ENCODE measurements at regions not wholly inside any gene's neighbourhood (a gene's known extent, or its start where the extent isn't known, plus 50 kb on each side); places are given as distances from the start of the nearest gene placed in this dataset.

DNA sequence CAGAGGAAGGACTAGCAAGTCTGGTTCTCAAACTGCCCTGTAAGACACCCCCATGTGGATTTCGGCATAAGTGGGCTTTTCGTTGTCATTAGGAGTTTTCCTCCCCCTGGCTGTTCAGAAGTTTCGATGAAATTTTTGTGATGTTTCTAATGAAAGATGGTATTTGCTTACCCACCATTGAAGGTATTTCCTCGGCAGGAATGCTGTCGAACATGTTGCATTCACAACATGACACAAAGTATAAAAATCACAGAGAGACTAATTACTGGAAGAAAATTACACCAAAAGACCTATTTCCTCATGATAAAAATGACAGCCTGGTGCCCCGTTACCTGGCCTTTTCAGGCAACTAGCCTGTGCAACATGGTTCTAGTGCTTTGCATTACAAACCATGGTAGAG, 144.9 kb downstream of the TXNL1 start:
- Histone ChIP-seq H3K4me3 (no peak overlapping the region), H3K27ac (no peak overlapping the region), H3K9me3 (no peaks in the 10 kb centered on the region), H3K36me3 (no peaks in the 10 kb centered on the region), H3K27me3 (no peaks in the 10 kb centered on the region), H3K4me1 (no peaks in the 10 kb centered on the region)
- TF ChIP-seq, protein P1, sequence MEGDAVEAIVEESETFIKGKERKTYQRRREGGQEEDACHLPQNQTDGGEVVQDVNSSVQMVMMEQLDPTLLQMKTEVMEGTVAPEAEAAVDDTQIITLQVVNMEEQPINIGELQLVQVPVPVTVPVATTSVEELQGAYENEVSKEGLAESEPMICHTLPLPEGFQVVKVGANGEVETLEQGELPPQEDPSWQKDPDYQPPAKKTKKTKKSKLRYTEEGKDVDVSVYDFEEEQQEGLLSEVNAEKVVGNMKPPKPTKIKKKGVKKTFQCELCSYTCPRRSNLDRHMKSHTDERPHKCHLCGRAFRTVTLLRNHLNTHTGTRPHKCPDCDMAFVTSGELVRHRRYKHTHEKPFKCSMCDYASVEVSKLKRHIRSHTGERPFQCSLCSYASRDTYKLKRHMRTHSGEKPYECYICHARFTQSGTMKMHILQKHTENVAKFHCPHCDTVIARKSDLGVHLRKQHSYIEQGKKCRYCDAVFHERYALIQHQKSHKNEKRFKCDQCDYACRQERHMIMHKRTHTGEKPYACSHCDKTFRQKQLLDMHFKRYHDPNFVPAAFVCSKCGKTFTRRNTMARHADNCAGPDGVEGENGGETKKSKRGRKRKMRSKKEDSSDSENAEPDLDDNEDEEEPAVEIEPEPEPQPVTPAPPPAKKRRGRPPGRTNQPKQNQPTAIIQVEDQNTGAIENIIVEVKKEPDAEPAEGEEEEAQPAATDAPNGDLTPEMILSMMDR (IDR thresholded peaks at IDR 0.05), result no peak
- no peak for DNase-seq
- ATAC-seq, result no peak
- intact Hi-C loops (cut with DNase I), result no loop called here

DNA sequence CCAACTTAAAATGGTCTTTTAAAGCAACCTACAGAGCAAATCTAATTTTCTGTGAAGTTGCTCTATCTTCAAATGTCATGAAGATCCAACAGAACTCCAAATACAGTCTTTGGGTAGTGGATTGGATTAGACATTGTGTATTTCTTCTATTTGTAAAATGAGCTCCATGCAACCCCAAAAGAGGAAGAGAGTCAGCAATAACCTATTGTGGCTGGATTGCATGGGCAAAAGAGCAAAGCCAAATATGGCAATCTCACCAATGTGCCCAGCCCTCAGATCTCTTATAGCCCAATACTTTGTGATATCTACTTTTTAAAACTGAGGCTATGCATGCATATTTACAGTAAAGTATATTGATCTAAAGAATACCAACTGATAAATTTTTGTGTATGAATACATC, 146.3 kb downstream of the TXNL1 start:
- no peak for ATAC-seq
- TF ChIP-seq, protein P1 (IDR thresholded peaks at IDR 0.05), result no peak
- no peaks in the 10 kb centered on the region for H3K9me3 ChIP-seq
- no peaks in the 10 kb centered on the region for H3K36me3 ChIP-seq
- H3K27ac ChIP-seq, result no peak overlapping the region
- no peaks in the 10 kb centered on the region for H3K27me3 ChIP-seq
- intact Hi-C loops (cut with DNase I), result no loop called here
- no peak for DNase-seq
- no peak overlapping the region for H3K4me3 ChIP-seq
- H3K4me1 ChIP-seq, result no peaks in the 10 kb centered on the region

DNA sequence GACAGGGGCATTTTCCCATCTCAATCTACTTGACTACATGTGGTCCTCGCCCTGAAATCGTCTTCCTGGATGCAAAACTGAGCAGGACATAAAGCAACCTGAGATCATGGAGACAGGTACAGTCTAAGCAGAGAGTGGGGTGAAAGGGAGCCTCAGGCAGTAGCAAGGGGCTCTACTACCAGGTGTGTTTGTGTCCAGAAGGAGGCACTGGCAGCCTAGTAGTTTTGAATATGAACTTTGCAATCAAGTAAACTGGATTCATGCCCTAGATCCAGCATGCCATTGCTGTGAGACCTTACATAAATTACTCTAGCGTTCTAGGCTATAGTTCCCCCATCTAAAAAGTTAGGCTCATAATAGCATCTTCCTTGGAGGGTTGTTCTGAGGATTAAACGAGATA, 147.4 kb downstream of the TXNL1 start:
- Histone ChIP-seq H3K4me1 (no peaks in the 10 kb centered on the region), H3K27me3 (no peaks in the 10 kb centered on the region), H3K27ac (no peak overlapping the region), H3K36me3 (no peaks in the 10 kb centered on the region), H3K4me3 (no peak overlapping the region), H3K9me3 (no peaks in the 10 kb centered on the region)
- TF ChIP-seq, protein P1 (IDR thresholded peaks at IDR 0.05), result no peak
- ATAC-seq (no peak), DNase-seq (no peak)
- intact Hi-C loops (cut with DNase I), result no loop called here

DNA sequence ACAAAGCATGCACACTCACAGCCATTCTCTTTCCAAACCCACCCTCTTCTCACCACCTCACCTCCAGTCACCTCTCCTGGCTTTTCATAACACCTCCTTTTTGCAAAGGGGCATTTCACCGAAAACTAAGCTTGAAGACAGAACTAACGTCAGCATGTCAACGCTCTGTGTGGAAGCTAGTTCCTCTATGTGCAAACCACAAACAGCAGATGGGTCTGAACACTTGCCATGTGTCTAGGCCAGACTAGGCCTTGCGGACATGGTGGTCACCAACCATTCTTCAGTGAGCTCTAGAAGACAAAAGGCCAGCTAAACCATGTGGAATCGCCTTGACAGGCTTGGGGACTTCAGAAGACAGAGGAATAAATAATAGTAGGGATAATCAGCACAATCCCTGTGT, 148.5 kb downstream of the TXNL1 start:
- TF ChIP-seq, protein P1 (IDR thresholded peaks at IDR 0.05), result no peak
- no peaks in the 10 kb centered on the region for H3K4me1 ChIP-seq
- no peaks in the 10 kb centered on the region for H3K36me3 ChIP-seq
- peak; percentile 56 for ATAC-seq
- no peaks in the 10 kb centered on the region for H3K9me3 ChIP-seq
- H3K4me3 ChIP-seq, result no peak overlapping the region
- H3K27me3 ChIP-seq, result no peaks in the 10 kb centered on the region
- DNase-seq, result no peak
- intact Hi-C loops (cut with DNase I), result no loop called here
- H3K27ac ChIP-seq, result no peak overlapping the region

DNA sequence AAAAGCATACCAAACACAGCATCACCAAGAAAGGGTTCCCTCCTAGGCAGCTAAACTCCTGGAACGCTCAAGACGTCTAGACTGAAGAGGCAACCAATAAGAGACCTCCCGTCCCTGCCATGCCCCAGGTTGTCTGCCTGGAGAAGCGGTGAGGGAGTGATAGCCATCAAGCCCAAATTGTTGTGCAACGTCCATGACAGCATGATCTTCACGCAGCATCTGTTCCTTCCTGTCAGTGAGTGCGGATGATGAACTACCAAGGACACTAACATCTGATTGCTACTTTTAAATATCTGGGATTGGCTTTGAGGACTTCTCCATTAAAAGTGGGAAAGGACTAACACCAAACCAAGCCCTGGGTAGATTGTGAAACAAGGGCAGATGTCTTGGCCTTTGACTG, 149.7 kb downstream of the TXNL1 start:
- no peaks in the 10 kb centered on the region for H3K36me3 ChIP-seq
- intact Hi-C loops (cut with DNase I), result no loop called here
- DNase-seq (no peak), ATAC-seq (no peak)
- TF ChIP-seq, protein P1 (IDR thresholded peaks at IDR 0.05), result no peak
- no peaks in the 10 kb centered on the region for H3K27me3 ChIP-seq
- H3K4me3 ChIP-seq, result no peak overlapping the region
- H3K4me1 ChIP-seq, result no peaks in the 10 kb centered on the region
- no peaks in the 10 kb centered on the region for H3K9me3 ChIP-seq
- H3K27ac ChIP-seq, result no peak overlapping the region
